K562 (cell line): ENCODE measurements at regions not wholly inside any gene's neighbourhood (a gene's known extent, or its start where the extent isn't known, plus 50 kb on each side); places are given as distances from the start of the nearest gene placed in this dataset.
A peak's percentile ranks its signal among the peaks of the same experiment; 100 is the strongest.

Experiments
- ADNP ChIP-seq: fragments of 200-800 bp; sonication (Bioruptor generic); IDR thresholded peaks from 2 replicates; pipeline ENCODE4 v1.6.1; 2016; ENCODE audit warnings: missing genetic modification characterization, missing compliant biosample characterization
- CC2D1A ChIP-seq: fragments of 450-650 bp; IDR thresholded peaks from 2 replicates; pipeline ENCODE4 v1.6.1; 2017; ENCODE audit warnings: mild to moderate bottlenecking
- CHD2 ChIP-seq: IDR thresholded peaks from 2 replicates; pipeline ENCODE4 v1.6.1; 2011; ENCODE audit warnings: low read depth, low read length
- DPF2 ChIP-seq: fragments of 450-650 bp; IDR thresholded peaks from 2 replicates; pipeline ENCODE4 v1.6.1; 2016
- FOS ChIP-seq: IDR thresholded peaks from 3 replicates; pipeline ENCODE4 v1.6.1; 2011; ENCODE audit not compliant: insufficient read length; ENCODE audit errors: extremely low read depth
- GABPA ChIP-seq: fragments of 200-800 bp; sonication (Bioruptor generic); conservative IDR thresholded peaks from 2 replicates; pipeline ENCODE4 v1.6.1; 2016; ENCODE audit warnings: low read depth, missing genetic modification characterization, missing compliant biosample characterization
- JUND ChIP-seq, 2 experiments: IDR thresholded peaks; 2 replicates in 1 of 2; 3 replicates in 1 of 2; pipeline ENCODE4 v1.6.1; 2011; ENCODE audit warnings: borderline replicate concordance in 2 of 2, low read depth in 2 of 2, low read length in 2 of 2, improper control_type of control experiment in 1 of 2, missing biosample characterization in 1 of 2, missing genetic modification characterization in 1 of 2, missing genetic modification reagents in 1 of 2
- KLF16 ChIP-seq: IDR thresholded peaks from 2 replicates; pipeline ENCODE4 v1.6.1; 2016; ENCODE audit warnings: antibody characterized with exemption
- KLF6 ChIP-seq: fragments of 250-450 bp; sonication (Bioruptor Pico); IDR thresholded peaks from 2 replicates; pipeline ENCODE4 v1.4.0; 2020; ENCODE audit warnings: mild to moderate bottlenecking, moderate library complexity, borderline replicate concordance
- NFIC ChIP-seq: fragments of 450-650 bp; IDR thresholded peaks from 2 replicates; pipeline ENCODE4 v1.6.1; 2017; ENCODE audit warnings: mild to moderate bottlenecking, inconsistent platforms
- POU5F1 ChIP-seq: fragments of 150-350 bp; IDR thresholded peaks from 2 replicates; pipeline ENCODE4 v1.6.1; 2014; ENCODE audit warnings: borderline replicate concordance, low read length, low read depth, mild to moderate bottlenecking; ENCODE audit not compliant: partially characterized antibody
- RFX5 ChIP-seq: IDR thresholded peaks from 2 replicates; pipeline ENCODE4 v1.6.1; 2011; ENCODE audit warnings: low read depth, mild to moderate bottlenecking, improper control_type of control experiment, low read length
- SMARCC2 ChIP-seq: fragments of 450-650 bp; IDR thresholded peaks from 2 replicates; pipeline ENCODE4 v1.6.1; 2017; ENCODE audit warnings: antibody characterized with exemption, moderate library complexity, mild to moderate bottlenecking, low read depth
- SMARCE1 ChIP-seq: fragments of 450-650 bp; IDR thresholded peaks from 2 replicates; pipeline ENCODE4 v1.7.1; 2016; ENCODE audit warnings: mild to moderate bottlenecking
- ZKSCAN1 ChIP-seq: fragments of 150-350 bp; IDR thresholded peaks from 2 replicates; pipeline ENCODE4 v1.6.1; 2016; ENCODE audit warnings: low read depth, low read length
- ZNF121 ChIP-seq: sonication (generic); formaldehyde crosslinking; conservative IDR thresholded peaks from 2 replicates; pipeline ENCODE4 v1.8.0; 2022; ENCODE audit warnings: missing genetic modification reagents
- ZNF184 ChIP-seq: sonication (generic); formaldehyde crosslinking; IDR thresholded peaks from 2 replicates; pipeline ENCODE4 v1.5.0; 2020; ENCODE audit warnings: missing genetic modification reagents
- ZNF347 ChIP-seq: fragments of 450-650 bp; formaldehyde crosslinking; IDR thresholded peaks from 2 replicates; pipeline ENCODE4 v1.4.0; 2020; ENCODE audit warnings: low read depth, mild to moderate bottlenecking, moderate library complexity
- TF ChIP-seq, protein P1 (sequence below): fragments of 250-450 bp; sonication (Bioruptor Pico); IDR thresholded peaks from 2 replicates; pipeline ENCODE4 v1.4.0; 2020
- TF ChIP-seq, protein P2 (sequence below): fragments of 250-450 bp; sonication (Bioruptor Pico); IDR thresholded peaks from 2 replicates; pipeline ENCODE4 v1.8.0; 2021; ENCODE audit warnings: borderline replicate concordance, mild to moderate bottlenecking, moderate library complexity; ENCODE audit not compliant: poor library complexity, severe bottlenecking
- TF ChIP-seq, protein P3 (sequence below), 3 experiments: fragments of 200-800 bp in 1 of 3; fragments of 250-450 bp in 1 of 3; fragments of 450-650 bp in 1 of 3; sonication (Bioruptor Pico) in 1 of 3; sonication (Bioruptor generic) in 1 of 3; formaldehyde crosslinking in 1 of 3; IDR thresholded peaks; 2 replicates each; pipeline versions ENCODE4 v1.6.1 to v1.8.0; 2016 to 2022; ENCODE audit warnings: mild to moderate bottlenecking in 2 of 3, missing genetic modification characterization in 2 of 3, missing compliant biosample characterization in 1 of 3, moderate library complexity in 1 of 3
- TF ChIP-seq, protein P4 (sequence below): sonication (generic); IDR thresholded peaks from 2 replicates; pipeline ENCODE4 v1.6.1; 2016

DNA sequence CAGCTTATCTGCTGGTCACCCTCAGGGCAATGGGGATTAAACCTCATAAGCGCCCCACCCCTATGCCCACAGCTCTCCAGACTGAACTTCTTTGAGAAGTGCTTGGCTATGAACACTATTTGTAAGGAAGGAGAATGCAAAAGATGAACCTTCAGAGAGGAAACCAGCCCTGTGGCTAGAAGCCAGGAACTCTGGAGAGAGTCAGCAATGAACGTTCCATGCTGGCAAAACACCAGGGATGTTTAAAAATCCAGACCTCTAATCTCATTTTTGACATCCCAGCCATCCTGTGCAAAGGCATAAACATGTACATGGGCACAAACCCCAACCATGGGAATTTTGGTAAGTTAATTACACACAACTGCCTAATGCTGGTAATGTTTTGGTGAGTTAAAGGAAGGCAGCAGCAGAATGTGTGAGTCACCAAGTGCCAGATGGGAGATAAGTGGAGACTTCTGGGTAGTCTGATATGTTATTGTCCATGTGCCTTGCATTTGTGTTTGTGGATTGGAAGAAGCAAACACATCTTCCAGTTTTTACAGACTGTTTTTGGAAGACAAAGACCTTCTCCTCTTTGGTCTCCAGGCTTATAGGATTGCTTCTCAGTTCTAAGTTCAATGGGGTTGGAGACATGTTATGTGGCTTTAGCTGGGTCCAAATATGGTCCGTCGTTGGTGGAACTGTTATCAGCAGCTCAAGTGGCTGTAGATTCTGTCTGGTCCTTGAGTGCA, 174.1 kb upstream of the ETV3 start (continued):
- TF ChIP-seq, protein P1, sequence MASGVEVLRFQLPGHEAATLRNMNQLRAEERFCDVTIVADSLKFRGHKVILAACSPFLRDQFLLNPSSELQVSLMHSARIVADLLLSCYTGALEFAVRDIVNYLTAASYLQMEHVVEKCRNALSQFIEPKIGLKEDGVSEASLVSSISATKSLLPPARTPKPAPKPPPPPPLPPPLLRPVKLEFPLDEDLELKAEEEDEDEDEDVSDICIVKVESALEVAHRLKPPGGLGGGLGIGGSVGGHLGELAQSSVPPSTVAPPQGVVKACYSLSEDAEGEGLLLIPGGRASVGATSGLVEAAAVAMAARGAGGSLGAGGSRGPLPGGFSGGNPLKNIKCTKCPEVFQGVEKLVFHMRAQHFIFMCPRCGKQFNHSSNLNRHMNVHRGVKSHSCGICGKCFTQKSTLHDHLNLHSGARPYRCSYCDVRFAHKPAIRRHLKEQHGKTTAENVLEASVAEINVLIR (CRISPR knock-in tag), result no peak
- TF ChIP-seq SMARCE1 (peak; percentile 84), ADNP (peak; percentile 56; the same call in 1 of the 2 replicates), ZNF347 (CRISPR knock-in tag) (no peak), FOS (peak; percentile 43), JUND (IDR thresholded peaks at IDR 0.05; ENCODE audit: borderline replicate concordance, low read depth, low read length) (peak; percentile 97), JUND (tag; IDR thresholded peaks at IDR 0.05; ENCODE audit: borderline replicate concordance, low read depth, low read length) (peak; percentile 97), DPF2 (peak; percentile 91), KLF6 (CRISPR knock-in tag) (peak; percentile 45; the same call in 1 of the 2 replicates), GABPA (0 out of 2 replicates have a peak, but pooled peaks have one; percentile 17), KLF16 (no peak), CC2D1A (peak; percentile 50; the same call in 1 of the 2 replicates), RFX5 (no peak), ZNF121 (CRISPR knock-in tag) (no peak), SMARCC2 (peak; percentile 77), ZKSCAN1 (peak; percentile 83; the same call in 1 of the 2 replicates), NFIC (peak; percentile 65), POU5F1 (no peak), CHD2 (0 out of 2 replicates have a peak, but pooled peaks have one; percentile 2), ZNF184 (CRISPR knock-in tag) (peak; percentile 45; the same call in 1 of the 2 replicates)
- TF ChIP-seq, protein P2, sequence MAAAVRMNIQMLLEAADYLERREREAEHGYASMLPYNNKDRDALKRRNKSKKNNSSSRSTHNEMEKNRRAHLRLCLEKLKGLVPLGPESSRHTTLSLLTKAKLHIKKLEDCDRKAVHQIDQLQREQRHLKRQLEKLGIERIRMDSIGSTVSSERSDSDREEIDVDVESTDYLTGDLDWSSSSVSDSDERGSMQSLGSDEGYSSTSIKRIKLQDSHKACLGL, result no peak
- TF ChIP-seq, protein P3, sequence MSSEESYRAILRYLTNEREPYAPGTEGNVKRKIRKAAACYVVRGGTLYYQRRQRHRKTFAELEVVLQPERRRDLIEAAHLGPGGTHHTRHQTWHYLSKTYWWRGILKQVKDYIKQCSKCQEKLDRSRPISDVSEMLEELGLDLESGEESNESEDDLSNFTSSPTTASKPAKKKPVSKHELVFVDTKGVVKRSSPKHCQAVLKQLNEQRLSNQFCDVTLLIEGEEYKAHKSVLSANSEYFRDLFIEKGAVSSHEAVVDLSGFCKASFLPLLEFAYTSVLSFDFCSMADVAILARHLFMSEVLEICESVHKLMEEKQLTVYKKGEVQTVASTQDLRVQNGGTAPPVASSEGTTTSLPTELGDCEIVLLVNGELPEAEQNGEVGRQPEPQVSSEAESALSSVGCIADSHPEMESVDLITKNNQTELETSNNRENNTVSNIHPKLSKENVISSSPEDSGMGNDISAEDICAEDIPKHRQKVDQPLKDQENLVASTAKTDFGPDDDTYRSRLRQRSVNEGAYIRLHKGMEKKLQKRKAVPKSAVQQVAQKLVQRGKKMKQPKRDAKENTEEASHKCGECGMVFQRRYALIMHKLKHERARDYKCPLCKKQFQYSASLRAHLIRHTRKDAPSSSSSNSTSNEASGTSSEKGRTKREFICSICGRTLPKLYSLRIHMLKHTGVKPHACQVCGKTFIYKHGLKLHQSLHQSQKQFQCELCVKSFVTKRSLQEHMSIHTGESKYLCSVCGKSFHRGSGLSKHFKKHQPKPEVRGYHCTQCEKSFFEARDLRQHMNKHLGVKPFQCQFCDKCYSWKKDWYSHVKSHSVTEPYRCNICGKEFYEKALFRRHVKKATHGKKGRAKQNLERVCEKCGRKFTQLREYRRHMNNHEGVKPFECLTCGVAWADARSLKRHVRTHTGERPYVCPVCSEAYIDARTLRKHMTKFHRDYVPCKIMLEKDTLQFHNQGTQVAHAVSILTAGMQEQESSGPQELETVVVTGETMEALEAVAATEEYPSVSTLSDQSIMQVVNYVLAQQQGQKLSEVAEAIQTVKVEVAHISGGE (CRISPR knock-in tag; IDR thresholded peaks at IDR 0.05), result peak in 1 of 3 experiments; percentile 39; a peak in 1 of 6 replicates
- TF ChIP-seq, protein P4, sequence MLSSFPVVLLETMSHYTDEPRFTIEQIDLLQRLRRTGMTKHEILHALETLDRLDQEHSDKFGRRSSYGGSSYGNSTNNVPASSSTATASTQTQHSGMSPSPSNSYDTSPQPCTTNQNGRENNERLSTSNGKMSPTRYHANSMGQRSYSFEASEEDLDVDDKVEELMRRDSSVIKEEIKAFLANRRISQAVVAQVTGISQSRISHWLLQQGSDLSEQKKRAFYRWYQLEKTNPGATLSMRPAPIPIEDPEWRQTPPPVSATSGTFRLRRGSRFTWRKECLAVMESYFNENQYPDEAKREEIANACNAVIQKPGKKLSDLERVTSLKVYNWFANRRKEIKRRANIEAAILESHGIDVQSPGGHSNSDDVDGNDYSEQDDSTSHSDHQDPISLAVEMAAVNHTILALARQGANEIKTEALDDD, result peak; percentile 84
